Transverse colon (tissue), 4 donors: ENCODE measurements at regions not wholly inside any gene's neighbourhood (a gene's known extent, or its start where the extent isn't known, plus 50 kb on each side); places are given as distances from the start of the nearest gene placed in this dataset.

Experiments
- DNase-seq: peaks from one replicate; pipeline ENCODE4 v3.0.0-alpha.2; 2019
- H3K27ac ChIP-seq, 4 donors: fragments of 200-600 bp; sonication (generic); 2 replicates each; pipeline ENCODE4 v1.5.1; 2016 to 2018; ENCODE audit warnings: inconsistent platforms in 4 of 4
- H3K27me3 ChIP-seq: fragments of 200-600 bp; sonication (generic); 2 replicates; pipeline ENCODE4 v1.5.1; 2017; ENCODE audit warnings: inconsistent platforms
- H3K36me3 ChIP-seq, 4 donors: fragments of 200-600 bp; sonication (generic); 2 replicates each; pipeline ENCODE4 v1.5.1; 2017 to 2019; ENCODE audit warnings: inconsistent platforms in 4 of 4
- H3K4me1 ChIP-seq, 4 donors: fragments of 200-600 bp; sonication (generic); 2 replicates each; pipeline ENCODE4 v1.5.1; 2017 to 2020; ENCODE audit warnings: inconsistent platforms in 4 of 4
- H3K4me3 ChIP-seq, 4 donors: fragments of 200-600 bp; sonication (generic); 1 replicate in 1 of 4; 2 replicates in 3 of 4; pipeline versions ENCODE4 v1.5.1 to v1.6.1; 2017 to 2019; ENCODE audit warnings: inconsistent platforms in 4 of 4
- H3K9me3 ChIP-seq, 2 donors: fragments of 200-600 bp; sonication (generic); 2 replicates each; pipeline ENCODE4 v1.5.1; 2017 to 2019; ENCODE audit warnings: inconsistent platforms in 2 of 2
- CTCF ChIP-seq, 5 experiments: fragments of 200-600 bp in 3 of 5; fragments of 450-650 bp in 2 of 5; sonication (generic) in 3 of 5; IDR thresholded peaks; 1 replicate in 2 of 5; 2 replicates in 3 of 5; pipeline ENCODE4 v1.5.1; 2016 to 2017; ENCODE audit warnings: antibody characterized with exemption in 5 of 5, inconsistent platforms in 3 of 5, mild to moderate bottlenecking in 2 of 5, moderate library complexity in 1 of 5
- EP300 ChIP-seq: sonication (generic); formaldehyde crosslinking; IDR thresholded peaks from one replicate; pipeline ENCODE4 v1.6.1; 2017; ENCODE audit warnings: antibody characterized with exemption, low read depth
- POLR2A ChIP-seq: fragments of 450-650 bp; IDR thresholded peaks from one replicate; pipeline ENCODE4 v1.6.1; 2016; ENCODE audit warnings: antibody characterized with exemption, mild to moderate bottlenecking, moderate library complexity
- POLR2AphosphoS5 ChIP-seq, 3 donors: sonication (generic); formaldehyde crosslinking; IDR thresholded peaks; one replicate each; pipeline ENCODE4 v1.6.1; 2016; ENCODE audit warnings: antibody characterized with exemption in 3 of 3
- WGBS, 2 donors: methylation state at CpG; one replicate each; pipeline ENCODE4 v1.1.5; 2018; ENCODE audit warnings: low coverage in 1 of 2; 5-methylcytosine and 5-hydroxymethylcytosine counted together
- in situ Hi-C, 4 donors: fragments of 200-750 bp; cut with MboI; loops; one replicate each; pipeline versions ENCODE4 v1.15.0 to v1.15.1; 2017; ENCODE audit warnings: low sequenced_read_pairs in 3 of 4, low pct_ligation_motif_present in 1 of 4, low pct_unique_long_range_greater_than_20kb in 1 of 4
- intact Hi-C: fragments of 100-400 bp; cut with DNase I; formaldehyde crosslinking; loops from one replicate; pipeline ENCODE4 v1.15.1; 2023; ENCODE audit warnings: low total_unique reads

- no peaks in the 10 kb centered on the region for H3K4me1 ChIP-seq
- H3K9me3 ChIP-seq, result no peaks in the 10 kb centered on the region
- TF ChIP-seq POLR2A, result no peak
- no peak for TF ChIP-seq EP300
- no peak for TF ChIP-seq CTCF (IDR thresholded peaks at IDR 0.05)
- no peak for TF ChIP-seq POLR2AphosphoS5 (IDR thresholded peaks at IDR 0.05)
- intact Hi-C loops (no loop called here), in situ Hi-C loops (no loop called here)
- H3K4me3 ChIP-seq, result no peak overlapping the region
- DNase-seq, result no peak
- H3K36me3 ChIP-seq, result no peaks in the 10 kb centered on the region
- H3K27me3 ChIP-seq, result peaks cover 18% of the 10 kb centered on the region
- H3K27ac ChIP-seq, result no peak overlapping the region
- 46 to 66% methylated on average over 2 to 4 of the region's 4 CpGs for WGBS, 2 donors
These were observed 653.5 kb downstream of the PTPRU start for GRCh38 chr1:29889776-29890175.

GRCh38 chr1:29884740-29885139 is 648.4 kb downstream of the PTPRU start:
- in situ Hi-C loops (no loop called here), intact Hi-C loops (no loop called here)

GRCh38 chr1:29883986-29884385 is 647.7 kb downstream of the PTPRU start:
- Histone ChIP-seq H3K27ac (no peak overlapping the region), H3K27me3 (no peaks in the 10 kb centered on the region), H3K36me3 (no peaks in the 10 kb centered on the region), H3K4me3 (no peak overlapping the region), H3K9me3 (no peaks in the 10 kb centered on the region), H3K4me1 (no peaks in the 10 kb centered on the region)
- intact Hi-C loops (no loop called here), in situ Hi-C loops (no loop called here)
- no peak for DNase-seq
- 91% methylated on average over 12 of the region's 12 CpGs; no CpG with 5 or more reads in 1 of the 2 donors for WGBS, 2 donors
- TF ChIP-seq CTCF (IDR thresholded peaks at IDR 0.05), result no peak
- TF ChIP-seq POLR2AphosphoS5 (IDR thresholded peaks at IDR 0.05), result no peak
- no peak for TF ChIP-seq POLR2A
- TF ChIP-seq EP300, result no peak

More at GRCh38 chr1:29884740-29885139, 648.4 kb downstream of the PTPRU start:
- 86% methylated on average over 1 to 2 of the region's 2 CpGs for WGBS, 2 donors
- peaks cover 2% of the 10 kb centered on the region for H3K27me3 ChIP-seq
- DNase-seq, result no peak
- no peaks in the 10 kb centered on the region for H3K9me3 ChIP-seq
- no peak for TF ChIP-seq POLR2AphosphoS5 (IDR thresholded peaks at IDR 0.05)
- TF ChIP-seq POLR2A, result no peak
- TF ChIP-seq CTCF (IDR thresholded peaks at IDR 0.05), result no peak
- no peak for TF ChIP-seq EP300
- no peak overlapping the region for H3K4me3 ChIP-seq
- H3K4me1 ChIP-seq, result no peaks in the 10 kb centered on the region
- no peak overlapping the region for H3K27ac ChIP-seq
- no peaks in the 10 kb centered on the region for H3K36me3 ChIP-seq

- no peak overlapping the region for H3K27ac ChIP-seq
- 70 to 76% methylated on average over 3 to 4 of the region's 4 CpGs for WGBS, 2 donors
- no peaks in the 10 kb centered on the region for H3K4me1 ChIP-seq
- no peak for DNase-seq
- intact Hi-C loops (no loop called here), in situ Hi-C loops (no loop called here)
- no peaks in the 10 kb centered on the region for H3K27me3 ChIP-seq
- no peaks in the 10 kb centered on the region for H3K36me3 ChIP-seq
- H3K9me3 ChIP-seq, result no peaks in the 10 kb centered on the region
- no peak overlapping the region for H3K4me3 ChIP-seq
- TF ChIP-seq POLR2AphosphoS5 (IDR thresholded peaks at IDR 0.05), result no peak
- TF ChIP-seq EP300, result no peak
- no peak for TF ChIP-seq CTCF (IDR thresholded peaks at IDR 0.05)
- TF ChIP-seq POLR2A, result no peak
These were observed 647.1 kb downstream of the PTPRU start for GRCh38 chr1:29883411-29883832.
